GM19452 (cell line): ENCODE measurements at regions not wholly inside any gene's neighbourhood (a gene's known extent, or its start where the extent isn't known, plus 50 kb on each side); places are given as distances from the start of the nearest gene placed in this dataset.
"Not testable (repeated sequence)": the region's sequence is repeated elsewhere in the genome, so short reads cannot be mapped to it uniquely, and the experiment has no call there.

Experiments
- ATAC-seq: cut with Tn5 transposase; IDR thresholded peaks from one replicate; pipeline ENCODE4 v1.9.1; 2021; ENCODE audit not compliant: unreplicated experiment

GRCh38 chr4:79223993-79224776 is 101.7 kb downstream of the NAA11 start:
- no peak for ATAC-seq

DNA sequence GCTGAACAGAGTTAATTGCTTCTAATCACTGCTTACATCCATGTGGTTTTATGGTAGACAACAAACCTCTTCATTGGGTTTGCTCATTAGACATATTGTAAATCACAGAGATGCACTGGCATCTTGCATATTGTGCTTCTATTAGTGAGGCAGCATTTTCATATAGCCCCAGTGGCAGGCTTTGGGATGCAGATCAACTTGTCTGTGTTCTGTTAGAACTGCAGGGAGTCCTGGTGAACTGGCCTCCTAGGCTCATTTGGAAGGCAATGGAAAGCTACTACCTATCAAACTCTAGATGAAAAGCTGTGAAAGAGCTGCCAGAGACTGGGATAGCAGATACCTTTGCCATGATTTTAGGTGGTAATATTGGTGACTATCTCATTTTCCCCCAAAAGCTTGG is 108.8 kb downstream of the NAA11 start:
- no peak for ATAC-seq

DNA sequence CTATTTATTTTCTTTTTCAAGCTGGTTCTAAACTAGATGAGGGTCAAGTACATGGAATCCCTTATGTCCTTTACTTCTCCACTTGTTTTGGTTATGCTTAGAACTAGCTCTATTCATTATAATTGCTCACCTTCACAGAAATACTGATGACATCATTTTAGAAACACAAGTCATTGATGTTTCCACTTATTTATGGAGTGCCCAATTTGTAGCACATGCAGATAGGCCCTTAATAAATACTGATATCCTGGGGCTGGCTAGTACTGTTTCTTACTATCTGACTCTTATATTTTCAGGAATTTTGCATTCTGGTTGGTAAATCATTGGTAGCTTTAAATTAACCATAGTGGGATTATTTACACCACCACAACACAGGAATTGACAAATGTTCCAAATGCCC is 112.2 kb downstream of the NAA11 start:
- no peak for ATAC-seq

- no peak for ATAC-seq
Observed at GRCh38 chr4:79213010-79213409, 112.9 kb downstream of the NAA11 start.

DNA sequence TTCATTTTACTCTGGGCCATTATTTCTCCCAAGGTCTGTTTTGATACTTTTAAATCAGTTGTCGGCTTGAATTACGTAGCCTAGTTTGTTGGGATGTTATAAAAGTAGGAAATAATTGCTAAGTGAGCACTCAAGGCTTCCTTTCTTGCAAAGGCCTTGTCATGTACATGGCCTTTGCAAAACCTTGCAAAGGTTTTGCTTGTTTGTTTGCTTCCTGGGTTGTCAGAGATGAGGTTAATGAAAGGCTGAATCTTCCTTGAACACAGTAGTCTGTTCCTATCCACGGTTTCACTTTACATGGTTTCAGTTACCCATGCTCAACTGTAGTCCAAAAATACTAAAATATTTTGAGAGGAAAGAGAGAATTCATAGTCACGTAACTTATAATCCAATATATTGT is 113.5 kb downstream of the NAA11 start:
- no peak for ATAC-seq

DNA sequence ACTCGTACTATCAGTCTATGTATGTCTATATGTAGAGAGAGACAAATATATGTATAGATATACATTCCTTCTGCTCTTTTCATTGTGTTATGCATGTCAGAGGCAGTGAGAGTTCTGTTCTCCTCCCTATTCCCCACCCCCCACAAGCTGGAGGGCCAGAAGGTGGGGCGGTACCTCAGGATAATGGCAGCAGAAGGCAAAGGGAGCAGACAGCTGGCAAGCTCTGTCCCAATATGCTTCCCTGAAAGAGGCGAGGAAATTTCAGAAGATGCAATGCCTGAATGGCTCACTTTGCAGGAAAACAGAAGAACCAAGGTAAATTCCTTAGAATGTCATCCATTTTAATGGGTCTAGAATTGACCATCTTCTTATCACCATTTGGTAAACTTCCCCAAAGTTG is 114.4 kb downstream of the NAA11 start:
- ATAC-seq: no peak

DNA sequence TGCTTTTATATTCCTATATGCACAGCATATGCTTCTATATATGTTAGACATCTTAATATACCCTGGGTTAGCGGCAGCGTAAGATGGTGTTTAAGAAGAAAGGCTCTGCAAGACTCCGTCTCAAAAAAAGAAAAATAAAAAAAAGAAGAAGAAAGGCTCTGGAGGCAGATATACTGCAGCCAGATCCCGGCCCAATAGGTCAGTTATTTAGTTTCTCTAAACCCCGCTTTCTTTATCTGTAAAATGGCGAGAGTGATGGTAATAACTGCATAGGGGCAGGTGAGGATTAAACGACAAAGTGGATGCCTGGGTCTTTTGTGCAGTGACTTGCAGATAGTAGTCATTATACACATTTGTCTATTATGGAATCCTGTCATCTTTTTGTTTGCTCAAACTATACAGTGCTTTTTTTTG is 115.2 kb downstream of the NAA11 start:
- no peak for ATAC-seq

DNA sequence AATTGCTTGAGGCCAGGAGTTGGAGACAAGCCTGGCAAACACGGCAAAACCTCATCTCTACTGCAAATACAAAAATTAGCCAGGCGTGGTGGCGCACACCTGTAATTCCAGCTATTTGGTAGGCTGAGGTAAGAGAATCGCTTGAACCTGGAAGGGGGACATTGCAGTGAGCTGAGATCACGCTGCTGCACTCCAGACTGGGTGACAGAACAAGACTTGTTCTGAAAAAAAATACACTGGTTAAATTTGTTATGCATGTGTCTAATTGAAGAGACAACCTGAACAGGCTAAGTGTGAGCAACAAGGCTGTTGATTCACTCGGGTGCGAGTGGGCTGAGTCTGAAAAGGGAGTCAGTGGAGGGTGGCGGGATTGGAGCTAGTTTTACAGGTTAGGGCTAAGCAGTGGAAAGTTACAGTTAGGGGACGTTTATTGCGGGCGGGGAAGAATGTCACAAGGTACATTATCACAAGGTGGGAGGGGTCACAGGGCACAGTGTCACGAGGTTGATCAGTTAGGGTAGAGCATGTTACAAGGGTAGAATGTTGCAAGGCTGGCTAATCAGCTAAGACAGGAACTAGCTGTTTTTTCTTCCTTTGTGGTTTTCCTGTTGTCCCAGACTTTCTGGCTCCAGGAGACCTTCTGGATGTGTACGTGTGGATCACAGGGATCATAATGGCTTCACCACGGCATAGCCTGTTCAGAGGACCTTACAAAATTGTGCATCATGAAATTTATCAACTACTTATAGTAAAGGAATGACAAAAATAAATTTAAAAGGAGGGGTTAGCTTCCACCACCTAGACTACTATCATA is 115.8 kb downstream of the NAA11 start:
- no peak for ATAC-seq

GRCh38 chr4:79209081-79209480 is 116.8 kb downstream of the NAA11 start:
- ATAC-seq: no peak

DNA sequence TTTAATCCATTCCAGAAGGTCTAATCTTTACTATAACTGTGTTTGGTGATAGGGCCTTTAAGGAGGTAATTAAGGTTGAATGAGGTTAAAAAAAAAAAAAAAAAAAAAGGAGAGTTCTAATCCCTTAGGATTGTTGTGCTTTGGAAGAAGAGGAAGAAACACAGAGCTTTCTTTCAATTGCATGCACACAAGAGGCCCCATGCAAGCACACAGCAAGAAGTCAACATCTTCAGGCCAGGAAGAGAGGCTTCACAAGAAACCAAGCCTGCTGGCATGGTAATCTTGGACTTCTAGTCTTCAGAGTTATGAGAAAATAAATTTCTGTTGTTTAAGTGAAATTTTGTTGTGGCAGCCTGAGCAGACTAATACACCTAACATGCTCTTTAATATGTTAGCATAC is 118.6 kb downstream of the NAA11 start:
- ATAC-seq: no peak

DNA sequence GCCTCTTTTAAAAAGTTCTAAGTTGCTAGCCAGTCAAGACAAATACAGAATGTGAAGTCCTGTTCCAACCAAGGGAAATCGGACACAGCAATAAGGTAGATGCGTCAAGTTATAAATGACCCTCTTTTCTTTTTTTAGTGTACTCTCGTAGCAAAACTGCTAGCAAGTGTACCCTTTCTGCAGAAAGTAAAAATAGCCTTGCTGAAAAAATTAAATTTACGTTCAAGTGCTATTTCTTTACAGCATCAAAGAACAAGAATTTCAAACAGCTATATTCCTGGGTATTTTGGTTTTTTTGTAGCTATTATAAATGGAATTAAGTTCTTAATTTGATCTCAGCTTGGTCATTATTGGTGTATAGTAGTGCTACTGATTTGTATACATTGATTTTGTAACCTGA is 119.2 kb downstream of the NAA11 start:
- ATAC-seq: no peak

DNA sequence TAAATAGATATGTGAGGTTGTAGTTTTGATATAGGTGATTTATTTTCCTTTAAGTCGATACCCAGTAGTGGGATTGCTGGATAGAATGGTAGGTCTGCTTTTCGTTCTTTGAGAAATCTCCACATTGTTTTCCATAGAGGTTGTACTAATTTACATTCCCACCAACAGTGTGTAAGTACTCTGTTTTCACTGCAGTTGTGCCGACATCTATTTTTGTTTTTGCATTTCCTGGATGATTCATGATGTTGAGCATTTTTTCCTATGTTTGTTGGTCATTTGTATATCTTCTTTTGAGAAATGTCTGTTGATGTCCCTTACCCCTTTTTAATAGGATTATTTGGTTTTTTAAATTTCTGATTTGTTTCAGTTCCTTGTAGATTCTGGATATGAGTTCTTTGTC is 120.7 kb downstream of the NAA11 start:
- no peak for ATAC-seq

DNA sequence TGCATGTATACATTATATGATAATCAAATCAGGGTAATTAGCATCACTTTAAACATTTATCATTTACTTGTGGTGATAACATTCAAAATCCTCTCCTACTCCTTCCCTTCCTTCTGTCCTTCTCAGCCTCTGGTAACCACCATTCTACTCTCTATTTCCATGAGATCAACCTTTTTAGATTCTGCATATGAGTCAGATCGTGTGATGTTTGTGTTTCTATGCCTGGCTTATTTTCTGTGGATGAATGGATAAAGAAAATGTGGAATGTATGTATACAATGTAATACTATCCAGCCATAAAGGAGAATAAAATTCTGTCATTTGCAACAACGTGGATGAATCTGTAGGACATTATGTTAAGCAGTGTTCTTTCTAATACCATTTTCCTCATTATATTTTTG is 123.9 kb downstream of the NAA11 start:
- ATAC-seq: no peak

DNA sequence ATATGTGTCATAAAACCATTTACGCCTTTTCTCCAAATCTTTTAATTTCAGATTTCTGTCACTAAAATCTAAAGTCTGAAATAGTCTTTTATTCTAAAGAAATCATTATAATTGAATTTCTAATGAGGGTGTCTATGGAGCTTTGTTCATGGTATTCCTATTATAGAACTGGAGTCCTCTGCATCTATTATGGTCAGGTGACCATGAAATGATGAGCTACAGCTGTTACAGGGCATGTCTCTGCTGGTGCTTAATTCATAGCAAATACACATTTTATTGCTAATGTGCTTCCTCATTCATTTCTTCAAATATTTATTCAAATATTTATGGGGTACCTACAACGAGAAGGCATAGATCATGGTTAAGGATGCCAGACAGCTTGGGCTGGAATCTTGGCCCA is 126.1 kb downstream of the NAA11 start:
- ATAC-seq: no peak

DNA sequence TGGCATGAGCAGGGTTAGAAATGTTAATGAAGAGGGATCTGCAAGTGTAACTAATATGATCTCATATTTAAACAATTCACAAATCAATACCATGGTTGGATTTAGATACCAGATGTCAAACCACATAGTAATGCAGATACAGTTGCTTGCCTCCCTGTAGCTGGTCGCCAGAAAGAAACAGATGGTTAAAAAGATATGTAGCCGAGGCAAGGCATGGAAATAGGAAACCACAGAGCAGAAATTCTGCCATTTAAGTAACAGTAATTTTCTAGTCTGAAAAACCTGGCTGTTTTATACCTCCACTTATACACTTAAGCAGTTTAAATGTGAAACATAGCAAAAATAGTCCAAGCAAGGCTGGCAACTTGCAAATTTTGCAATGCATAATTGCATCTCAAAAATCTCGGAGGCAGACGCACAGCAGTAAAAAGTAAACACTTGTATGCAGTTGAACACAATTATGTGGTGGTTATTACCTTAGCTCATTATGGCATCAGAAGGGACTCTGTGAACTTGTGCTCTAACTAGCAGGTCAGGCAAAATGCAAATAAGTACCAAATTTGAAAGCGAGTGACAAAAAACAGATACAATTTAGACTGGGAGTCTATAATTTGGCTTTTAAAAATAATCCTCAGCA is 126.8 kb downstream of the NAA11 start:
- no peak for ATAC-seq

GRCh38 chr4:79197275-79198009 is 128.4 kb downstream of the NAA11 start:
- no peak for ATAC-seq

DNA sequence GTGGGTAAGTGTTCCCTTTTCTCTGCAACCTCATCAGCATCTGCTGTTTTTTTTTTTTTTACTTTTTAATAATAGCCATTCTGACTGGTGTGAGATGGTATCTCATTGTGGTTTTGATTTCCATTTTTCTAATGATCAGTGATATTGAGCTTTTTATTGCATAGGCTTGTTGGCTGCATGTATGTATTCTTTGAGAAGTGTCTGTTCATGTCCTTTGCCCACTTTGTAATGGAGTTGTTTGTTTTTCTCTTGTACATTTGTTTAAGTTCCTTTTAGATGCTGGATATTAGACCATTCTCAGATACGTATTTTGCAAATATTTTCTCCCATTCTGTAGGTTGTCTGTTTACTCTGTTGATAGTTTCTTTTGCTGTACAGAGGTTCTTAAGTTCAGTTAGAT is 134.6 kb downstream of the NAA11 start:
- not testable (repeated sequence) for ATAC-seq

DNA sequence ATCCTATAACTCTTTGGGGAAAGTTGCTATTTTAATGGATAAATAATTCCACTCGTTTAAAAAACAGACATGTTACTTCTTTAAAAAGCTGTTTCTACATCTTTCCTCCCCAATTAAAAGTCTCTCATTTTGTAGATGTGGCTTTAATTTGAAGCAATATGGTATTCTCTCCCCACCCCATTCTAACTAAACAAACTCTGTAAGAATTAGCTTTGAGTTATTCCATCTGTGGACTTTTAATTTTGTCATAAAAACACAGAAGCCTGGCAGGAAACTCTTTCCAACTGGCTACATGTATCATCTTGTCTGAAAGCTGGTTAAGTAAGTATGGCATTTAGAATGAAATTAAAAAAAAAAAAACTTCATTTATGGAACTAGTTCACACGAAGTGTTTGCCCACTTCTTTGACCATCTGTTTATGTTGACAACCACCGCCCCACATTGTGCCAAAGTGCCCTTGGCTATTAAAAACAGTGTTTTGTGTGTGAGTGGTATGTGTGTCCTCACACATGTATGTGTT is 140.3 kb downstream of the NAA11 start:
- no peak for ATAC-seq

DNA sequence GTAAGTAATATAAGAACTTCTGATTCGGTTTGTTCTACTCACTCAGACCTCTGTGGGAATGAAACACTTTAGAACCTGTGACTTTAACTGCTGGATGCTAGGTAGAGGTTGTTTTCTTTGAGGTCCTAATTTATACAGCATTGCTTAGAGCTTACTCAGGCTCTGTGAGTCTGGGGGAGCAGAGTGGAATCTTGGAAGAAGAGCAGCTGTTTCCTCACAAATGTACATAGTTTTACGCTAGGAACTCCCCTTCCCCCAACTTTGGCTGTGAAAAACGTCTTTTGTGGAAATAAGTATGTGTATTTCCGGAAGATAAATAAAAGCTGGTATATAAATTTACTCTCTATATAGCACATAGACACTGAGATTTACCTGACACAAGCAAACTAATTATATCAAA is 141.4 kb downstream of the NAA11 start:
- ATAC-seq: no peak

DNA sequence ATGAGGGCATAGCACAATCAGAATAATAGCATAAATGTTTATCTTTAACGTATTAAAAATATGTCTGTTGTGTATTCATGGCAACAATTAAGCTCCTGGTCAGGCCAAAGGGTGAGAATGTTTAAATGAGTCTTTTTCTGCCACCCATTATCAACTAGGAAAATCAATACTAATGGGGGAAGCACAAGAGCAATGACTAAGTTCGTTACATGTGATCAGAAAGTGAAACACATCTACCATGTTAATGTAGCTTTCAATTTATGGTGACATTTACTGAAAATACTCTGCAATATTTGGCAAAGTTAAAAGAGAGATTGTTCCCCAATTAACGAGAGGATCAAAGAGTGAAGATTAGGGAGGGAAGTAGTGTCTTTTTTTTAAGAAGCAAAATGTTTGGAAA is 143.7 kb downstream of the NAA11 start:
- ATAC-seq: no peak

- no peak for ATAC-seq
Observed at GRCh38 chr4:79181190-79181589, 144.7 kb downstream of the NAA11 start.
